ENCODE measurements at regions not wholly inside any gene's neighbourhood (a gene's known extent, or its start where the extent isn't known, plus 50 kb on each side); places are given as distances from the start of the nearest gene placed in this dataset.
"Not testable (repeated sequence)": the region's sequence is repeated elsewhere in the genome, so short reads cannot be mapped to it uniquely, and the experiment has no call there.

GRCh38 chr4:94131212-94131611, 76.5 kb upstream of the SMARCAD1 start:
- Histone ChIP-seq H3K9me3 (no peaks in the 10 kb centered on the region), H3K4me1 (no peaks in the 10 kb centered on the region), H3K4me3 (no peak overlapping the region), H3K27me3 (ENCODE audit: insufficient read depth in 3 of 3, low read length in 2 of 3) (no peaks in the 10 kb centered on the region), H3K27ac (no peak overlapping the region), H3K36me3 (ENCODE audit: insufficient read depth in 1 of 2, low read depth in 1 of 2) (no peaks in the 10 kb centered on the region)
- TF ChIP-seq CTCF (IDR thresholded peaks at IDR 0.05): no peak
- ATAC-seq: no peak
- intact Hi-C loops (cut with DNase I): no loop called here
- 71 to 78% (median 74%) methylated on average over 5 of the region's 5 CpGs for WGBS, 3 donors
- DNase-seq: no peak

GRCh38 chr4:94135701-94136100, 72.0 kb upstream of the SMARCAD1 start:
- H3K27ac ChIP-seq: no peak overlapping the region
- intact Hi-C loops (cut with DNase I): no loop called here
- no peak for ATAC-seq
- H3K36me3 ChIP-seq (ENCODE audit: insufficient read depth in 1 of 2, low read depth in 1 of 2): no peaks in the 10 kb centered on the region
- no peaks in the 10 kb centered on the region for H3K27me3 ChIP-seq (ENCODE audit: insufficient read depth in 3 of 3, low read length in 2 of 3)
- no peak overlapping the region for H3K4me3 ChIP-seq
- no peaks in the 10 kb centered on the region for H3K4me1 ChIP-seq
- DNase-seq: no peak
- H3K9me3 ChIP-seq: no peaks in the 10 kb centered on the region
- no peak for TF ChIP-seq CTCF (IDR thresholded peaks at IDR 0.05)
- WGBS, 3 donors: 51 to 77% (median 66%) methylated on average over 1 of the region's 1 CpG

- H3K4me1 ChIP-seq: no peaks in the 10 kb centered on the region
- no peaks in the 10 kb centered on the region for H3K9me3 ChIP-seq
- DNase-seq: no peak
- H3K27me3 ChIP-seq (ENCODE audit: insufficient read depth in 3 of 3, low read length in 2 of 3): no peaks in the 10 kb centered on the region
- TF ChIP-seq CTCF (IDR thresholded peaks at IDR 0.05): no peak
- no peaks in the 10 kb centered on the region for H3K36me3 ChIP-seq (ENCODE audit: insufficient read depth in 1 of 2, low read depth in 1 of 2)
- H3K4me3 ChIP-seq: no peak overlapping the region
- no peak overlapping the region for H3K27ac ChIP-seq
- 83 to 84% (median 84%) methylated on average over 11 of the region's 11 CpGs for WGBS, 3 donors
- ATAC-seq: no peak
- intact Hi-C loops (cut with DNase I): no loop called here
Observed at GRCh38 chr4:94139931-94140612, 67.6 kb upstream of the SMARCAD1 start.

- Histone ChIP-seq H3K36me3 (ENCODE audit: insufficient read depth in 1 of 2, low read depth in 1 of 2) (no peaks in the 10 kb centered on the region), H3K9me3 (no peaks in the 10 kb centered on the region), H3K27me3 (ENCODE audit: insufficient read depth in 3 of 3, low read length in 2 of 3) (no peaks in the 10 kb centered on the region), H3K4me1 (no peaks in the 10 kb centered on the region), H3K27ac (no peak overlapping the region), H3K4me3 (no peak overlapping the region)
- WGBS, 3 donors: 65 to 74% (median 74%) methylated on average over 2 of the region's 2 CpGs
- intact Hi-C loops (cut with DNase I): no loop called here
- ATAC-seq (no peak), DNase-seq (no peak)
- no peak for TF ChIP-seq CTCF (IDR thresholded peaks at IDR 0.05)
Observed at GRCh38 chr4:94141001-94141400, 66.7 kb upstream of the SMARCAD1 start.

GRCh38 chr4:94148052-94148451, 59.6 kb upstream of the SMARCAD1 start:
- 37 to 52% (median 51%) methylated on average over 9 of the region's 9 CpGs for WGBS, 3 donors
- not testable (repeated sequence) for H3K9me3 ChIP-seq; H3K4me3 ChIP-seq; DNase-seq; ATAC-seq; H3K27me3 ChIP-seq (ENCODE audit: insufficient read depth in 3 of 3, low read length in 2 of 3); H3K4me1 ChIP-seq; H3K27ac ChIP-seq; H3K36me3 ChIP-seq (ENCODE audit: insufficient read depth in 1 of 2, low read depth in 1 of 2)
- intact Hi-C loops (cut with DNase I): loop anchor here in 1 of 2 donors (5.0 kb wide), 1 partner anchor 1514 kb away; no protein-coding TSS in a partner anchor
